Astrocyte of the spinal cord (primary cell): ENCODE measurements at regions not wholly inside any gene's neighbourhood (a gene's known extent, or its start where the extent isn't known, plus 50 kb on each side); places are given as distances from the start of the nearest gene placed in this dataset.

Source experiments
- DNase-seq: peaks from one replicate; pipeline ENCODE4 v3.0.0; 2011; ENCODE audit warnings: low read depth, low spot score
- H3K4me3 ChIP-seq: 2 replicates; pipeline ENCODE4 v1.5.1; 2011; ENCODE audit warnings: low read depth, mild to moderate bottlenecking, low read length, moderate library complexity
- CTCF ChIP-seq: IDR thresholded peaks from 2 replicates; pipeline ENCODE4 v1.5.1; 2012; ENCODE audit warnings: low read depth, mild to moderate bottlenecking, low read length, inconsistent platforms
- in situ Hi-C: cut with HindIII; loops from 2 replicates; pipeline ENCODE4 v1.10.0; 2017; ENCODE audit warnings: low sequenced_read_pairs

- H3K4me3 ChIP-seq: no peak overlapping the region
- DNase-seq: no peak
- no peak for TF ChIP-seq CTCF
- in situ Hi-C loops: no loop called here
These were observed 134.6 kb upstream of the TUT7 start for GRCh38 chr9:86488794-86489193.

DNA sequence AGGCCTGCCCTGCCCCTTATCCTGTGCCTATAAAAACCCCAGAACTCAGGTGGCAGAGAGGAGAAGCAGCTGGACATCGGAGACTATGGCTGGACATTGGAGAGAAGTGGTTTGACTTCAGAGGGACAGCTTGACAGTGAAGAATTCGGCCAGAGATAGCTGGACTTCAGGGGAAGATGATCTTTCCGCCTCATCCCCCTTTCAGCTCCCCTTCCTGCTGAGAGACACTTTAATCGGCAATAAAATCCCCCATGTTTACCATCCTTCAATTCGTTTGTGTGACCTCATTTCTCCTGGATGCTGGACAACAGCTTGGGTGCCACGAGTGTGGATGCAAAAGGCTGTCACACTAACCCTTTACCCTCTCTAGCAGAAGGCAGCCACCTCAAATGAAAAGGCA, 134.1 kb upstream of the TUT7 start:
- DNase-seq: no peak
- no peak overlapping the region for H3K4me3 ChIP-seq
- TF ChIP-seq CTCF: no peak
- in situ Hi-C loops: no loop called here

DNA sequence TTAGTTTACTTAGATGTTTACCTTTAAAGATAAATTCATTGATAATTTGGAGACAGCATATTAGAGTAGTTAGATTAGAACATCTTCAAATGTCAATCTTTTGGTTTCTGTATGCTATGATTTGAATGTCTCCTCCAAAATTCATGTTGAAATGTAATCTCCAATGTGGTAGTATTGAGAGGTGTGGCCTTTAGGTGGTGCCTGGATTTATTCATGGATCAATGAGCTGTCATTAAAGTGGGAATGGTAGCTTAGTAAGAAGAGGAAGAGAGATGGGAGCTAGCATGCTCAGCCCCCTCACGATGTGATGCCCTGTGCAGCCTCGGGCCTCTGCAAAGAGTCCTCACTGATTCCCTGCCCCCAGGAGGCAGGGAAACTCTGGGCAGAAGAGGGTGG, 133.6 kb upstream of the TUT7 start:
- H3K4me3 ChIP-seq: no peak overlapping the region
- no peak for TF ChIP-seq CTCF
- in situ Hi-C loops: no loop called here
- DNase-seq: no peak

GRCh38 chr9:86486891-86487837, 133.0 kb upstream of the TUT7 start:
- in situ Hi-C loops: no loop called here
- TF ChIP-seq CTCF: peak; percentile 48
- no peak overlapping the region for H3K4me3 ChIP-seq
- DNase-seq: peak; percentile 69

- H3K4me3 ChIP-seq: no peak overlapping the region
- no peak for DNase-seq
- in situ Hi-C loops: no loop called here
- no peak for TF ChIP-seq CTCF
These were observed 131.1 kb upstream of the TUT7 start for GRCh38 chr9:86485359-86485758.

GRCh38 chr9:86483496-86483895, 129.3 kb upstream of the TUT7 start:
- H3K4me3 ChIP-seq: no peak overlapping the region
- in situ Hi-C loops: no loop called here
- no peak for TF ChIP-seq CTCF
- no peak for DNase-seq
